ENCODE measurements at regions not wholly inside any gene's neighbourhood (a gene's known extent, or its start where the extent isn't known, plus 50 kb on each side); places are given as distances from the start of the nearest gene placed in this dataset.

DNA sequence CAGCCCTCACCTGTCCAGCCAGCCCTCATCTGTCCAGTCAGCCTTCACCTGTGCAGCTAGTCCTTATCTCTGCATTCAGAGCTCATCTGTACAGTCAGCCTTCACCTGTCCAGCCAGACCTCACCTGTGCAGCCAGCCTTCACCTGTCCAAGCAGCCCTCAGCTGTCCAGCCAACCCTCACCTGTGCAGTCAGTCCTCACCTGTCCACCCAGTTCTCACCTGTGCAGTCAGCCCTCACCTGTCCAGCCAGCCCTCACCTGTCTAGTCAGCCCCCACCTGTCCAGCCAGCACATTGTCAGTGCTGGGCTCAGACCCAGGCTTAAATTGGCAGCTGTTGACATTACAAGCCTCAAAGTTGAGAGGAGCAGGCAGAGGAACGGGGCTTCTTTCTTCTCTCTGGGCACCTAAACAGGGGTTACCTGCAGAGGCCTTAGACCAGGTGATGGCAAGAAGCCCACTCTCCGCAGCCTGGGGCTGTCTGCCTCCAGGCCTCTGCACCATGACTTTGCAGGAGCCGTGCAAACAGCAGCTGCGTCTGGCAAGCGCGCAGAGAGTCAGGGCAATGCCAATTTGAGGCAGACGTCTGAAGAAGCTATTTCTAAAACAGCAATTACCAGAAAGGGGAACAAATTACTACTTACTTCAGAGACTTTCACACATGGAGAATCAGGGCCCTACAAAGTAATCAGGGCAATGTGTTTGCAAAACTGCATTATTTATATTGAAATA, 506.1 kb downstream of the NPHP4 start:
- no peak overlapping the region for H3K27ac ChIP-seq
- intact Hi-C loops (cut with DNase I), result no loop called here
- WGBS, 2 donors, result 77 to 83% methylated on average over 7 of the region's 7 CpGs

DNA sequence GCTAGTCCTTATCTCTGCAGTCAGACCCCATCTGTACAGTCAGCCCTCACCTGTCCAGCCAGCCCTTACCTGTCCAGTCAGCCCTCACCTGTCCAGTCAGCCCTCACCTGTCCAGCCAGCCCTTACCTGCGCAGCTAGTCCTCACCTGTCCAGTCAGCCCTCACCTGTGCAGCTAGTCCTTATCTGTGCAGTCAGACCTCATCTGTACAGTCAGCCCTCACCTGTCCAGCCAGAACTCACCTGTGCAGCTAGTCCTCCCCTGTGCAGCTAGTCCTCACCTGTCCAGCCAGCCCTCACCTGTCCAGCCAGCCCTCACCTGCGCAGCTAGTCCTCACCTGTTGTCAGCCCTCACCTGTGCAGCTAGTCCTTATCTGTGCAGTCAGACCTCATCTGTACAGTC, 506.8 kb downstream of the NPHP4 start:
- DNase-seq, result no peak
- intact Hi-C loops (cut with DNase I), result no loop called here
- no peak overlapping the region for H3K27ac ChIP-seq
- H3K9me3 ChIP-seq, result no peaks in the 10 kb centered on the region
- H3K36me3 ChIP-seq, result no peaks in the 10 kb centered on the region
- 67 to 83% methylated on average over 2 of the region's 2 CpGs for WGBS, 2 donors
- no peak overlapping the region for H3K4me3 ChIP-seq
- H3K4me1 ChIP-seq, result no peaks in the 10 kb centered on the region
- peaks cover 0 to 44% (median 15%) of the 10 kb centered on the region in 3 donors for H3K27me3 ChIP-seq
- no peak for TF ChIP-seq CTCF (IDR thresholded peaks at IDR 0.05)
- no peak for TF ChIP-seq EP300 (IDR thresholded peaks at IDR 0.05)
- TF ChIP-seq POLR2A (IDR thresholded peaks at IDR 0.05), result no peak
- no peak for TF ChIP-seq POLR2AphosphoS5 (IDR thresholded peaks at IDR 0.05)

More for the DNA sequence above, 506.1 kb downstream of the NPHP4 start:
- no peaks in the 10 kb centered on the region for H3K9me3 ChIP-seq
- H3K4me1 ChIP-seq, result no peaks in the 10 kb centered on the region
- no peaks in the 10 kb centered on the region for H3K36me3 ChIP-seq
- H3K27me3 ChIP-seq, result peaks cover 0 to 42% (median 15%) of the 10 kb centered on the region in 3 donors
- DNase-seq, result no peak
- TF ChIP-seq POLR2A (IDR thresholded peaks at IDR 0.05) (no peak), CTCF (IDR thresholded peaks at IDR 0.05) (no peak), POLR2AphosphoS5 (IDR thresholded peaks at IDR 0.05) (no peak), EP300 (IDR thresholded peaks at IDR 0.05) (no peak)
- H3K4me3 ChIP-seq, result no peak overlapping the region

GRCh38 chr1:5484451-5485165, 507.6 kb downstream of the NPHP4 start:
- no peaks in the 10 kb centered on the region for H3K4me1 ChIP-seq
- TF ChIP-seq EP300 (IDR thresholded peaks at IDR 0.05) (no peak), POLR2AphosphoS5 (IDR thresholded peaks at IDR 0.05) (no peak), POLR2A (IDR thresholded peaks at IDR 0.05) (no peak), CTCF (IDR thresholded peaks at IDR 0.05) (no peak)
- intact Hi-C loops (cut with DNase I), result no loop called here
- no peak overlapping the region for H3K27ac ChIP-seq
- peaks cover 0 to 45% (median 15%) of the 10 kb centered on the region in 3 donors for H3K27me3 ChIP-seq
- H3K9me3 ChIP-seq, result no peaks in the 10 kb centered on the region
- DNase-seq, result no peak
- no peaks in the 10 kb centered on the region for H3K36me3 ChIP-seq
- WGBS, 2 donors, result 70 to 71% methylated on average over 15 of the region's 15 CpGs
- H3K4me3 ChIP-seq, result no peak overlapping the region

DNA sequence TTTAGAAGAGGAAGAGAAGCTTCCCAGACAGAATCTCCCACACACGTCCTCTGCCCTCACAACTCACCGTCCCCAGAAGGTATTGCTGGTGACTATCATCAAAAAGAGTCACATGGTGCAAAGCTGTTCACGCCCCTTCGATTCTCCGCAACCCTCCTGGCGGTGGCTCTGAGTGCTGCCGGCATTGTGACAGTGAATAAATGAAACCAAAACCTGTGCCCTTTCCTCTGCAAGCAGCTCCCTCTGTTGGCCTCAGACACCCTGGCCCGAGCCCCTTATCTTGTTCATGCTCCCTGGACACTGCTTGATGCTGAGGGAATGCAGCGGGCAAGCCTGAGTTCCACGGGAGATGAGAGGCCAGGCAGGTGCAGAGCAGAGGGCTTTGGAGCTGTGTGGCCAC, 510.3 kb downstream of the NPHP4 start:
- TF ChIP-seq EP300 (IDR thresholded peaks at IDR 0.05), result no peak
- no peak for TF ChIP-seq POLR2A (IDR thresholded peaks at IDR 0.05)
- no peak for TF ChIP-seq POLR2AphosphoS5 (IDR thresholded peaks at IDR 0.05)
- no peak for TF ChIP-seq CTCF (IDR thresholded peaks at IDR 0.05)
- no peaks in the 10 kb centered on the region for H3K9me3 ChIP-seq
- intact Hi-C loops (cut with DNase I), result no loop called here
- no peak overlapping the region for H3K4me3 ChIP-seq
- no peak for DNase-seq
- H3K27me3 ChIP-seq, result peaks cover 3 to 42% (median 18%) of the 10 kb centered on the region in 3 donors
- H3K36me3 ChIP-seq, result no peaks in the 10 kb centered on the region
- H3K27ac ChIP-seq, result no peak overlapping the region
- no peaks in the 10 kb centered on the region for H3K4me1 ChIP-seq
- 15 to 41% methylated on average over 10 of the region's 10 CpGs for WGBS, 2 donors
